Activated B cell treated with CpG ODN at 0.5 μM for 24 hours (primary cell): ENCODE measurements at regions not wholly inside any gene's neighbourhood (a gene's known extent, or its start where the extent isn't known, plus 50 kb on each side); places are given as distances from the start of the nearest gene placed in this dataset.

ENCODE experiments used
- ATAC-seq: fragments of 200-7000 bp; cut with Tn5 transposase; one replicate; pipeline ENCODE4 v1.10.0; 2021; ENCODE audit warnings: low read depth, mild to moderate bottlenecking, moderate library complexity
- CTCF ChIA-PET: fragments of 350-600 bp; sonication (Branson Sonifier 250); formaldehyde crosslinking; loops from one replicate; lab custom pipeline; 2021; ENCODE audit warnings: antibody characterized with exemption; lab: Charles Lee
- POLR2A ChIA-PET: fragments of 350-600 bp; sonication (Branson Sonifier 250); formaldehyde crosslinking; loops from one replicate; lab custom pipeline; 2021; ENCODE audit warnings: antibody characterized with exemption; lab: Charles Lee
- DNase-seq: peaks from one replicate; pipeline ENCODE4 v3.0.0; 2022
- H3K27ac Mint-ChIP-seq: one replicate; pipeline ENCODE4 v1.8.0; 2020; ENCODE audit warnings: mixed read lengths
- H3K27me3 Mint-ChIP-seq: one replicate; pipeline ENCODE4 v1.8.0; 2021; ENCODE audit warnings: mixed read lengths
- H3K36me3 Mint-ChIP-seq: one replicate; pipeline ENCODE4 v1.8.0; 2021; ENCODE audit warnings: low read depth, mixed read lengths
- H3K4me1 Mint-ChIP-seq: one replicate; pipeline ENCODE4 v1.8.0; 2021; ENCODE audit warnings: mixed read lengths
- H3K4me3 Mint-ChIP-seq: one replicate; pipeline ENCODE4 v1.8.0; 2020; ENCODE audit warnings: mild to moderate bottlenecking, mixed read lengths
- H3K9me3 Mint-ChIP-seq: one replicate; pipeline ENCODE4 v1.8.0; 2020; ENCODE audit warnings: mixed read lengths
- intact Hi-C: fragments of 100-400 bp; cut with micrococcal nuclease; formaldehyde crosslinking; loops from one replicate; pipeline ENCODE4 v1.15.1; 2024
- TF ChIP-seq, protein P1 (sequence below): fragments of 200-600 bp; IDR thresholded peaks from one replicate; pipeline ENCODE4 v1.8.0; 2022; ENCODE audit warnings: antibody characterized with exemption, mild to moderate bottlenecking

DNA sequence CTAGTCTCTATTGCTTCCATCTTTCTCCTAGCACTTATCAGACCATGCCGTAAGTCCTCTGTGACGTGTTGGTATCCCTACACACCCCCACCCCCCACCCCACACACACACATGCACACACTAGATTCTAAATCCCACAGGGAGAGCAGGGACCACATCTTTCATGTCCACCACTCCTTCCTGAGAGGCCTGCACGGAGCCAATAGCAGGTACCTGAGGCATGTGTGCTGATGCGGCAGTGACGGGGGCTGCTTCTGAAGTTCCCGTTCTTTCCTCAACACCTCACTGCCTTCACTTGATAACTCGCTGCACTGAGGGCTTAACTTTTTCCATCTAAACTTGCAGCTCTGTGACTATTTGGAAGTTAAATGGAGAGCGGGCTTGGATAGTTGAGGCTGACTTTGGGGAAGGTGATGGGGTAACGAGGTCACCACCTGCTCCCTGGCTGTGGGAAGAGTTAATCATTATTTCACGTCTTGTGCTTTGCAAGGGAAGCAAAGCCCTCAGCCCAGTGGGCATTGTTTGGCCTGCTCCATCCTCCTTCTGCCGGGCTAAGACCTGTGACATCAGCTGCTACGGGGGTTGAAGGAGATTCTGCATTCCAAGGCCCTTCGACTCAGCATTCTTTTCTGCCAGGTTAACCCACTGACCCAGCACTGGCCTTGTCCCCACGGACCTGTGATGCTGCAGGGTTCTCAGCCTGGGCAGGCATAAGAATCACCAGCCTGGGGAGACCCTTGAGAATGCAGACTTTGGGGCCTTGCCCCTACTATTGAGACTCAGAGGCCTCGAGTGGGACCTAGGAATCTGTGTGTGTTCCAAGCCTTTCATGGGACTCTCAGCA lies 187.8 kb downstream of the ANKRD60 start:
- Mint-ChIP-seq H3K9me3 (no peaks in the 10 kb centered on the region), H3K4me3 (no peak overlapping the region), H3K4me1 (no peaks in the 10 kb centered on the region), H3K27ac (no peak overlapping the region), H3K27me3 (peaks cover 14% of the 10 kb centered on the region), H3K36me3 (no peaks in the 10 kb centered on the region)
- ChIA-PET CTCF (no interaction called here), POLR2A (no interaction called here)
- intact Hi-C loops, result no loop called here
- DNase-seq (no peak), ATAC-seq (no peak)
- TF ChIP-seq, protein P1, sequence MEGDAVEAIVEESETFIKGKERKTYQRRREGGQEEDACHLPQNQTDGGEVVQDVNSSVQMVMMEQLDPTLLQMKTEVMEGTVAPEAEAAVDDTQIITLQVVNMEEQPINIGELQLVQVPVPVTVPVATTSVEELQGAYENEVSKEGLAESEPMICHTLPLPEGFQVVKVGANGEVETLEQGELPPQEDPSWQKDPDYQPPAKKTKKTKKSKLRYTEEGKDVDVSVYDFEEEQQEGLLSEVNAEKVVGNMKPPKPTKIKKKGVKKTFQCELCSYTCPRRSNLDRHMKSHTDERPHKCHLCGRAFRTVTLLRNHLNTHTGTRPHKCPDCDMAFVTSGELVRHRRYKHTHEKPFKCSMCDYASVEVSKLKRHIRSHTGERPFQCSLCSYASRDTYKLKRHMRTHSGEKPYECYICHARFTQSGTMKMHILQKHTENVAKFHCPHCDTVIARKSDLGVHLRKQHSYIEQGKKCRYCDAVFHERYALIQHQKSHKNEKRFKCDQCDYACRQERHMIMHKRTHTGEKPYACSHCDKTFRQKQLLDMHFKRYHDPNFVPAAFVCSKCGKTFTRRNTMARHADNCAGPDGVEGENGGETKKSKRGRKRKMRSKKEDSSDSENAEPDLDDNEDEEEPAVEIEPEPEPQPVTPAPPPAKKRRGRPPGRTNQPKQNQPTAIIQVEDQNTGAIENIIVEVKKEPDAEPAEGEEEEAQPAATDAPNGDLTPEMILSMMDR, result no peak

DNA sequence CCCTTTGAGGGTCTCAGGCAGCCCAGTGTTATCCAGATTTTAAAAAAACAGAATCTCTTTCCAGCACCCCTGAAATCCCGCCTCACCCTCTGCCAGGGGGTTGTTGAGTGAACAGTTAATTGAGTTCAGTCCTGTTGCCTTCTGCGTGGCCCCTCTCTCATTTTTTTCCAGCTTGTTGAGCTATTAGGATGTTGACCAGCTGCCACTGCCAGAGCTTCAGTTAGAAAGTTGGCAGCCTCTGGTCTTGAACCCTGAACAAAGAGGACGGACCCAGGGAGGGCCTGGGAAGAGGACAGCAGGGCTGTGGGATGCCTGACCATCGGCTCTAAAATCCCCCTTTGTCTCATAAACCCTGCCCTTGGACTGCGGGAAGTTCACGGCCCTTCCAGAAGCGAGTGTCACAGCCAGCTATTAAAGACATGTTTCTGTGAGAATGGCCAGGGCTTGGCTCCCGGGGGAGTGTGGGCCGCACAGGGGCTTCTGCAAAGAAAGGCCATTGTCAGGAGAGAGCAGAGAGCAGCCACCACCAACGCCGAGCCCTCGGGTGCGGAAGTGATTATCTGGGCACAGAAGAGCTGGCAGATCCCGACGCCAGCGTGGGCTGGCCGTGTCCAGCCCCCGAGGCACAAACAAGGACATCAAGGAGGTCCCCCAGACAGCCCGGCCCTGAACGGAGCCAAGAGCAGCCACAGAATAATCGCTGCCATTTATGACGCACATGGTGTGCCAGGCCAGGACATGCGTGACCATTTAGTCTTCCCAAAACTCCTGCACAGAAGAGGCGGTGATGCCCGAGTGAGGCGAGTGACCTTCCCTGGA lies 189.0 kb downstream of the ANKRD60 start:
- intact Hi-C loops, result no loop called here
- no peaks in the 10 kb centered on the region for H3K36me3 Mint-ChIP-seq
- H3K4me3 Mint-ChIP-seq, result no peak overlapping the region
- H3K4me1 Mint-ChIP-seq, result no peaks in the 10 kb centered on the region
- TF ChIP-seq, protein P1, result no peak
- ChIA-PET POLR2A (no interaction called here), CTCF (no interaction called here)
- H3K27me3 Mint-ChIP-seq, result peaks cover 19% of the 10 kb centered on the region
- ATAC-seq (no peak), DNase-seq (no peak)
- no peak overlapping the region for H3K27ac Mint-ChIP-seq
- no peaks in the 10 kb centered on the region for H3K9me3 Mint-ChIP-seq

DNA sequence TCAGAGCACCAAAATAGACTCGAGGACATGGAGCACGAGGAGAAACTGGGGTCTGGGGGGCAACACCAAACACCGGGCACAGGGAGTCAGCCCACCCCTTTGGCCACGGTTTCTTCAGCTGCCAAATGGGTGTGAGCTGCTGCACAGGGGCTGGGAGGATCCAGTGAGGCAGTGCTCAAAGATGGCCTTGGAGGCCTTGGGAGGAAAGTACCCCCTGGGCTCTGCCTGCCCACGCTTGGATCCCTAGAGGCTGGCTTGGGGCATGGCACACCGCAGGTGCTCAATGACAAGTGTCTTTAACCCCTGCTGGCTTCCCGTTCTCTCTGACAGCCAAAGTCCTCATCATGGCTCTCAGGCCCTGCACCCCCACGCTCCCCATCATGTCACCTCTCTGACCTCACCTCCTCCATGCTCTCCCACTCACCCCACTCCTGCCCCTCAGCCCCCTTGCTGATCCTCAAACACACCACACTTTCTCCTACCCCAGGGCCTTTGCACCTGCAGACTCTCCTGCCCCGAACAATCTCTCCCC lies 190.3 kb downstream of the ANKRD60 start:
- DNase-seq, result no peak
- H3K36me3 Mint-ChIP-seq, result no peaks in the 10 kb centered on the region
- TF ChIP-seq, protein P1, result no peak
- H3K4me3 Mint-ChIP-seq, result no peak overlapping the region
- H3K4me1 Mint-ChIP-seq, result no peaks in the 10 kb centered on the region
- no peak for ATAC-seq
- ChIA-PET CTCF (no interaction called here), POLR2A (no interaction called here)
- H3K27me3 Mint-ChIP-seq, result peaks cover 13% of the 10 kb centered on the region
- intact Hi-C loops, result no loop called here
- H3K27ac Mint-ChIP-seq, result no peak overlapping the region
- no peaks in the 10 kb centered on the region for H3K9me3 Mint-ChIP-seq

DNA sequence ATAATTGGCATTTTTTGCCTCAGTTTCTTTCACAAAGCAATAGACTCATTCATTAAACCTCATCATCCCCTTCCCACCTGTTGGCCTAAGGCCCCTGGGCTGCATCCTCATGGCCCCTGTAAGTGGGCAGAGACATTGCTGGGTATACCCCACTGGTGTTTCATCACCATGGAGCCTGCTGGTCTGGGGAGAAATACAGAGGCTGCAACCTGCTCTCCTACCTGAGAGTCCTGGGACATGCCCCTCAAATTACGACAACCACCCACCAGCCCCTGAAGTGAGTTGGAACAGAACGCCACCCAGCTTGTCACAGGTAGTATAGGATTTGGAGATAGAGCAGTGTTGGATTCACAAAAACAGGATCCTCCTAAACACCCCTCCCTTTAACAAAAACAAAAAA lies 190.8 kb downstream of the ANKRD60 start:
- POLR2A ChIA-PET, result interaction anchor here (0.7 kb wide), 1 partner anchor 49 kb away, joined by 5 read pairs; no protein-coding TSS in a partner anchor
- TF ChIP-seq, protein P1, result no peak

DNA sequence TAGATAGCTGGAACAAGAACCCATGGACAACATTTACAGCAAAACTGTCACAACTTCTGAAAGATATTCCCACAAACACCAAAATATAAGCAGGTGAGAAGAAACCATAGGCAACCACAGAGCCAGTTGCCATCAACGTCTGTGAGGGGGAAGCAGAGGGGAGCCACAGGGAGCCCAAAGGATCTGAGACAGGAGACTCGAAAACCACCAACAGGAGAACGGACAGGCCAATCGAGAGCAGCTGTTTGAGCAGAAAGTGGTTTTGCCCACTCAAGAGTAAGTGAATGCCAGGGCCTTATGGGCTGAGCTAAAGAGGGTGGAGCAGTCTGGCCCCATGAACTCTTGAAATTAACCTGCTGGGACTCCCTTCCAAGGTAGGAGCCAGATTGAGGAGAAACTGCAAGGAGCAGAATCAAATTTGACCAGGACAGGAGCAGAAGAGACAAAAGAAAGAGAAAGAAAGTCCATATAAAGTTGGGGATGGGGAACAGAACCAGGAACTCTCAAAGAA lies 195.4 kb downstream of the ANKRD60 start:
- Mint-ChIP-seq H3K4me3 (no peak overlapping the region), H3K27me3 (peaks cover 30% of the 10 kb centered on the region), H3K36me3 (no peaks in the 10 kb centered on the region), H3K4me1 (no peaks in the 10 kb centered on the region), H3K9me3 (no peaks in the 10 kb centered on the region), H3K27ac (no peak overlapping the region)
- POLR2A ChIA-PET, result no interaction called here
- intact Hi-C loops, result no loop called here
- TF ChIP-seq, protein P1, result no peak
- DNase-seq (no peak), ATAC-seq (no peak)
- CTCF ChIA-PET, result no interaction called here

More for the DNA sequence above, 190.8 kb downstream of the ANKRD60 start:
- no peak overlapping the region for H3K4me3 Mint-ChIP-seq
- intact Hi-C loops, result no loop called here
- H3K4me1 Mint-ChIP-seq, result no peaks in the 10 kb centered on the region
- DNase-seq (no peak), ATAC-seq (no peak)
- no peaks in the 10 kb centered on the region for H3K9me3 Mint-ChIP-seq
- CTCF ChIA-PET, result no interaction called here
- no peaks in the 10 kb centered on the region for H3K36me3 Mint-ChIP-seq
- peaks cover 13% of the 10 kb centered on the region for H3K27me3 Mint-ChIP-seq
- no peak overlapping the region for H3K27ac Mint-ChIP-seq
